HG03378 (cell line): ENCODE measurements at regions not wholly inside any gene's neighbourhood (a gene's known extent, or its start where the extent isn't known, plus 50 kb on each side); places are given as distances from the start of the nearest gene placed in this dataset.

Experiments
- ATAC-seq: cut with Tn5 transposase; IDR thresholded peaks from one replicate; pipeline ENCODE4 v1.9.1; 2021; ENCODE audit warnings: mild to moderate bottlenecking, moderate library complexity; ENCODE audit not compliant: unreplicated experiment

- no peak for ATAC-seq
Observed at GRCh38 chr4:141395919-141396318, 175.2 kb downstream of the ZNF330 start.

GRCh38 chr4:141402712-141403111 lies 182.0 kb downstream of the ZNF330 start:
- no peak for ATAC-seq

GRCh38 chr4:141403782-141404181 lies 183.1 kb downstream of the ZNF330 start:
- no peak for ATAC-seq

GRCh38 chr4:141406237-141406636 lies 185.5 kb downstream of the ZNF330 start:
- ATAC-seq: no peak

GRCh38 chr4:141409556-141409955 lies 188.9 kb downstream of the ZNF330 start:
- no peak for ATAC-seq

- ATAC-seq: no peak
Observed at GRCh38 chr4:141410839-141411238, 190.1 kb downstream of the ZNF330 start.

GRCh38 chr4:141411936-141412335 lies 191.2 kb downstream of the ZNF330 start:
- ATAC-seq: no peak

GRCh38 chr4:141413366-141413765 lies 192.7 kb downstream of the ZNF330 start:
- no peak for ATAC-seq

- ATAC-seq: no peak
Observed at GRCh38 chr4:141415651-141416050, 195.0 kb downstream of the ZNF330 start.

- no peak for ATAC-seq
Observed at GRCh38 chr4:141416219-141416618, 195.5 kb downstream of the ZNF330 start.

GRCh38 chr4:141416677-141417363 lies 196.1 kb downstream of the ZNF330 start:
- no peak for ATAC-seq

GRCh38 chr4:141417387-141417786 lies 196.7 kb downstream of the ZNF330 start:
- ATAC-seq: no peak

- no peak for ATAC-seq
Observed at GRCh38 chr4:141425124-141425523, 204.4 kb downstream of the ZNF330 start.

GRCh38 chr4:141427726-141428296 lies 207.1 kb downstream of the ZNF330 start:
- ATAC-seq: no peak

- no peak for ATAC-seq
Observed at GRCh38 chr4:141429933-141430332, 206.4 kb upstream of the IL15 start.

- no peak for ATAC-seq
Observed at GRCh38 chr4:141430686-141431085, 205.7 kb upstream of the IL15 start.

- ATAC-seq: no peak
Observed at GRCh38 chr4:141432000-141432712, 204.2 kb upstream of the IL15 start.

GRCh38 chr4:141435446-141436225 lies 200.7 kb upstream of the IL15 start:
- no peak for ATAC-seq

GRCh38 chr4:141439223-141439622 lies 197.2 kb upstream of the IL15 start:
- no peak for ATAC-seq

- no peak for ATAC-seq
Observed at GRCh38 chr4:141447761-141448160, 188.6 kb upstream of the IL15 start.

GRCh38 chr4:141448490-141448889 lies 187.9 kb upstream of the IL15 start:
- ATAC-seq: no peak
